HUDEP-2 (cell line): ENCODE measurements at regions not wholly inside any gene's neighbourhood (a gene's known extent, or its start where the extent isn't known, plus 50 kb on each side); places are given as distances from the start of the nearest gene placed in this dataset.
A peak's percentile ranks its signal among the peaks of the same experiment; 100 is the strongest.

Source experiments
- DNase-seq, 76 experiments: peaks; one replicate each; lab custom pipeline; 2025; ENCODE audit not compliant: unreplicated experiment in 76 of 76; lab: John Stamatoyannopoulos, UW

DNA sequence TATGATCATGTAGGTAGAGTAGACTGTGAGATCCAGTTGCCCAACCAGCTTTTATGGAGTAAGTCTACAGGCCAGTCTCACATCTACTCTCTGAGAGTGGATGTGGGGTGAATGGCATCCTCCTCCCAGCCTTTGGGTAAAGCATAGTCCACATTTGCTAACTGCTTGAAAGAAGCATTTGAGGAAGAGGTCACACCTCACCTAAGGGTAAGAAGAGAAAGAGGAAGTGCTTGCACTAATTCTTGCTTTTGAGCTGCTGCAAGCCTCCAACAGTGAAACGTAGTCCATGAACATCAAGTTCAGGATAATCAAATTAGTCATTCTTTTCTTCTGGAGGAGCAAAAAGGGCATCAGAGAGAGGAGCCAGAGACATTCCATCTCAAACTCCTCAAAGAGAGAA lies 93.9 kb upstream of the AGR3 start:
- no peak for DNase-seq

DNA sequence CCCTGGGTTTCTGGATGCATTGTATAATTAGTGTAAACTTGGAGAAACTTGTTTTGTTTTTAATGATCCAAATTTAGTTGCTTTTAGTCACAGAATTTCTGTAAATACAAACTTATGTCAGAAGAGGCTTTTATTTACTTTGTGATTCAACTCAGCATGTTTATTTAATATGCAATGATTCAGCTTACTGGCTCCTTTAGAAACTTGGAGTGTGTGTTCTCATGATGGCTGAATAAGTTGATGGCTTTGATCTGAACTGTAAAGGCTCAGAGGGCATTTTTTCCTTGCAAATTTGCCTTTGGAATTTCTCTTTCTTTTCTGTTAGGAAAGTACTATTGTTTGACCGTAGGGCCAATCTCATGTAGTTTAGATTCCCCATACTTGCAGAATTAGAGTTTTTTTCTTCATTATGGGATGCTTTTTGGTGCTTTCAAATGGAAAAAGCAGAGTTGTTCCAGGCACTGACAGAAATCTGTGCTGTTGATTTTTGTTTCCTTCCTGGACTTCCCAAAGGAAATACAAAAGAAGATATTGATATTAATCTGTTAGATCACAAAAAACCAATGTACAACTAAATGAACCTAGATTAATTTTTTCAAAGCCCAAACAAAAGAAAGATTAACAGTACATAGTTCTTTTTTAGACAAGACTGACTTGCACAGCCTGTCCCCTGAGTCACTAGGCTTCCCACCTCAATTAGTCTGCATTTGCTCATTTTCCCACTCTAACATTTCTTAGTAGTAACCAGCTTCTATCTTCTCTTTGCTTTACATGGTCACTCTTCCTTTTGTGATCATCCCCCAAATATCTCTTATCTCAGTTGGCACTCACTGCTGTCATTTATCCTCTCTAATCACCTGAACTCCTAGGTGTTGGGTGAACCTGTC lies 96.8 kb upstream of the AGR3 start:
- no peak for DNase-seq

DNA sequence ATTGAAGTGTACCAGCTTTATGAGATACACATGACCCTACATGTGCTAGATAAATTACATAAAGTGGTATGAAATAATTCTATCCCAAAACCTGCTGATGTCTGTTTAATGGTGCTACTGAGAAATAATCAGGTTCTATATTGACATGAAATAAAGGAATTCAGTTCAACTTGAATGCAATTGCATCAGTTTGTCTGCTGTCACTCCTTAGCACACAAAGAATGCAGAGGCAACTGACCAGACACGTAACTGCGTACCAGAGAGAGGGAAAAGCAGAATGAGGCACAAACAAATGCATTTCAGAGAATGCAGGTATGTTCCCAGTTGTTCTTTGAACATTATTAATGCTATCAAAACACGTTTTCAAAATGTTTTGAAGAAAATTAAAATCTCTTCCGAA lies 98.8 kb upstream of the AGR3 start:
- no peak for DNase-seq

DNA sequence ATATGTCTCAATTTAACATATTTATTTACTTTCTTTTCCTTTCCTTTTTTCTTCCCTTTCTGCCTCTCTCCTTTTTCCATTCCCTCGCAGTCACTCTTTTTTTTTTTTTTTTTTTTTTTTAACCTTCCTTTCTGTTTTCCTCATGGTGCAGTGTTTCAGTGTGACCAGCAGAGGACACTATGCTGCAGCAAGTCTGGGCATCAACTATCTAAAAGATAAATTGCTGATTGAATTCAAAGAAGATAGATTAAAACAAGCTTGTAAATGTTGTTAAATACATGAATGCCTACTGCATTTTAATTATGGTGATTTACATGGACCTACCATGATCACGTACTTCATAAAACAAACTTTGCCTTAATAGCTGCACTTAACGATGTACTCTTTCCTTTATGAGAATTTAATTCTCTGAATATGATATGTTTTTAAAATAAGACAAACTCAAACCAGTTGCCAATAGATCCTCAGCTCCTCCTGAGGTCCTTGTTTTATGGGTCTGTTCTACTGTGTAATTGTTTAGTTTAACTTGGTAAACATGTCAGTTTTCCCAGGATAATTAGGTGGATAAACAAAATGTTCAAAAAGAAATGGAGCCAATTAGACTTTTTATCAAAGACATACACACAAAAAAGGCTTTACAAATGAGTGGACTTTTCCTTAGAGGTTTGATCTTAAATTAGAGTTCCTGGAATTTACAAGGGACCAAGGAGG lies 101.0 kb upstream of the AGR3 start:
- peak in 15 of 76 experiments; percentile 1 to 27 (median 14) for DNase-seq

DNA sequence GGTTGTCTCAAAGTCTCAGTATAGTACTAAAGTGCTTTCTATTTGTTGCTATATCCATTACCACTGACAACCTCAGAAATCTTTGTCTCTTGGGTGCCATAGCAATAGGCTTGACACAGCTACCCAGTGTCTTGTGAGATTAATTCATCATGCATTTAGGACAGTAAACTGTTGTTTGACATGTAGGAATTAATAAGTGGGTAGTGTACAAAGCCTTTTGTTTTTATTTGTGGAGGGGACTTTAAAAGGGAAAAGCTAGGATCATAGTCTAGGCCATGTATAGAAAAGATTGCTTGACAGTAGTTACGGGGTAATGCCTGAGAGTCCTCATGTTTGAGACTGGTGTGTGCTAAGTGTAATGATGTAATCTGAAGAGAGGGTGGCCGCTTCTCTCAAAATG lies 102.6 kb upstream of the AGR3 start:
- no peak for DNase-seq

DNA sequence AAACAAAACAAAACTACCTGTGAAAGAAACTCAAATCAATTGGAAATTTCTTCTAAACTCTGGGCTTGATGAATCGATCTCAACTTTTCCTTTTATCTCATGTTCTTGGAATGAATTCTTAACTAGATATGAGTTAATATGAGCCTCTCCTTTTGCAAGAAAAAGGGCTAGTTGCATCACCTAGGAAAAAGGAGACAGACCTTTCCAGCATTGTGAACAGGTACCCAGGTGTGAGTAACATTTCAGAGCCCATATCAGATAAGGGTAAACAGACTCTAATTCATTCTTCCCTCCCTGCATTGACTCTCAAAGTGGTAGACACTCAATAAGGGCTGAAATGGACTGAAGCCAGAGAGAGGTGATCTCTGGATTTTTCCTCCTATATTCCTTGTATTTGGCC lies 103.8 kb upstream of the AGR3 start:
- DNase-seq: no peak

DNA sequence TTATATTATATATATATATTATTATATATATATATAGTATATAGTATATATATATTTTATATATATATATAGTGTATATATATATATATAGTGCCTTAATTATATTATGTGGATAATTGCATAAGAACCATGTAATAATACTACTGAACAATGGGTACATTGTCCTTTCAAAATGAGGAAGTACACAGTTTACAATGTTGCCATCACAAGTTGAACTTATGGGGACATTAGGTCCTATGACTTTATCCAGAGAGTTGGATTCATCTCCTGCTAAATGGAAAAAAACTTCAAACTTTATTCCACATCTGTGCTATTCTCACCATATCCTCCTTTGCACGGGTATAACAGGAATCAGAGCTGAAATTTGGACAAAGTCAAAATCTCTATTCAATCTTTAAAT lies 105.0 kb upstream of the AGR3 start:
- no peak for DNase-seq

DNA sequence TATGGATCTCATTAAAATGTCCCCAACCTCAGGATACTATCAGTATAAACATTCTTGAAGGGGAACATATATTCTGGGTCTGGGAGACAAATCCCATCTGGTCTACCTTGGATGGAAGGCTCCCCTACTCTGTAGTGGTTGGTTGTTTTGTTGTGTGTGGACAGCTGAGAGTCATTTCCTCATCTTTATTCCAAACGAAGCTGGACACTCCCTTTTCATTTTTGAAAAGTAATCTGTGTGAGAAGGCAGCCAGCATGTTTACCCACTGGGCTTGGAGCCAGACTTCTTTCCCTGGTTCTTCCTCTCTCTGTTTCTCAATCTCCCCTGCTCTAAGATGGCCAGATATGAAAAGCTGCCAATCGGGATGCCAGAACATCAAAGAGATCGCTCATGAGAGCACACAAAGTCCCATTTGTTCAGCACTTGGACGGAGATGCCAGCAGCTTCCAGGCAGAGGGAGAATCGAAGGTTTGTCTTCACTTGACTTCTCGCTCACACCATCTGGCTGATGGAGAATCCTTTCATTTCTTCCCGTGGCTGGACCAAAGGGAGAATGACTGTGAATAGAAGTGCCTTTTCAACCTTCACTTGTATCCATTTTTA lies 108.1 kb upstream of the AGR3 start:
- DNase-seq: no peak

DNA sequence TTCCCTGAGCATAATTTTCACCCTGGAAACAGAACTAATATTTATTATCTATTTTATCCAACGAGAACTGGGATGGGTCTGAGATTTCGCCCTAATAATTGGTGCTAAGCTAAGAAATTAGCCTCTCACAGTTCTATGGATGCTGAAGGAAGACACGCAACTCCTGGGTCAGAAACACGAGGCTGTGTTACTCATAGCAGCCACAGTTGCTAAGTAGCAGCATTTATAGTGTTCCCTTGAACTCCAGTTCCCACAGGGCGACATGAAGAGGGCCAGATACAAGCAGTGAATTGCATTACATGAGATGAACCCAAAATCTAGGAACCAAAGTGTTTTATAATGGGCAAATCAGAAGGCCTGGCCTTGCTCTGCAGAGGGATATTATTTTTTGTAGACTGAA lies 109.8 kb upstream of the AGR3 start:
- DNase-seq: no peak

DNA sequence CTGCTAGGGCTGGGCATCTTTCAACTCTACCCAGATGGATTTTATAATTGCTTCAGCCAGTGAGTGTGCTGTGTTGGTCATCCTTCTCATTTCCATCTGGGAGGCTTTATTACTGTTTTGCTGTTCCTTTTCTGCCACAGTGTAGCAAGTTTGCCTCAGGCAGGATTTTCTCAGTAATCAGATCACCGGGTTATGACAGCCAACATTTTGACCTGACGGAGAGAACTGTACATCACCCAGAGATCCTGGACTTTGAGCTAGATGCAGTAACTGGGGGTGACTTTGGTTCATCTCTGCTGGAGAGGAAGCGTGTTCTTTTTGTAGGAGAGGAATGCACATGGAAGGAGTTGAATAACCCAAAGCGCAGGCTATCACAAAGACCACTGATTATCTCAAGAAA lies 111.8 kb upstream of the AGR3 start:
- no peak for DNase-seq

DNA sequence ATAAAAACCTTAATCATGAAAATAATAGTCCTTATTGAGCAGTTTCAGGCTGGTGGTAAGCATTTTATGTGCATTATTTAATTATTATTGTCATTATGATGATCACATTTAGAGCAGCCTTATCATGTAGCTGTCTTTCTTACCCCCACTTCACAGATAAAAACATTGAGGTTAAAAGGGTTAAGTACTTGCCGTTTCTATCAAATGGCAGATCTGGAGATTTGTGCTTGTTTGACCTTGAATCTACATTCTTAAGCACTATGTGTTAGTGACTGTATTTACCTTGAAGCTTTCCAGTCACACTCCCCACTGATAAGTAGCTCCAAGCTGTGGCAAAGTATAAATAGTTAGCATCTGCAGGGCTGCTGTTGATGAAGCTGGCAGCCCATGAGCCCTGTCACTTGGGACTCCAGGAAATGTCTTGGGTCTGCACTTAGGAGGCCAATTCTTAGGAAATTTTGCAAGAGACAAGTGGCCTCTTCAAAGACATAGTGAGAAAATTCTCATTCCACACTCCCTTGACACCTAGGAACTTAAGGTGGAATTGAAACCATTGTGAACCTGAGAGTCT lies 116.8 kb upstream of the AGR3 start:
- DNase-seq: no peak

DNA sequence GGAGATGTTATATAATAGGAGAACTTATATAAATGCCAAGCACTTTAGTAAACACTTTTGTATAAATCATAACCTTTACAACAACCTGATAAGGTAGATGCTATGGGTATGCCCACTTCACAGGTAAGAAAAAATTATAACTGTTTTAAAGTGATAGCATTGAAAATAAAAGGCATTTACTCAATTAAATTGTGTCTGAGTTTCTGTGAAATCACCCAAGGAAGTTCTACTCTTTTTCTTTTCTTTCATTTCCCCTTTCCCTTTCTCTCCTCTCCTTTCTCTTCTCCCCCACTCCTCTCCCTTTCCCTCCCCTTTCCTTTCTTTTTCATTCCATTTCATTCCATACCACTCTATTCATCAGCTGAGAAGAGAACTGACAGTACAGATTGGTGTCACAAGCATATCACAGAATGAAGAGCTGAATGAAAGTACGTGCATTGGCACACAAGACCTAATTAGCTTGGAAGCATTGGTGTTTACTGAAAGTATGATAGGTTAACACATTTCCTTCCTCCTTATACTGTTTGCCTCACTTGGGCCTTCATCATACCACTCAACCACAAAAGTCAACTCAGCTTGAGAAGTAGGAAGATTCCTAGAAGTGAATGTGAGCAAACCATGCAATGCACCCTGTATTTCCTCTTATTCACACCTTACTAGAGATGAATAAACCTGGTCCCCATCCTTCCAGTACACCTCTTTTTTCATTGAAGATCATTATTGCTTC lies 117.9 kb upstream of the AGR3 start:
- no peak for DNase-seq

DNA sequence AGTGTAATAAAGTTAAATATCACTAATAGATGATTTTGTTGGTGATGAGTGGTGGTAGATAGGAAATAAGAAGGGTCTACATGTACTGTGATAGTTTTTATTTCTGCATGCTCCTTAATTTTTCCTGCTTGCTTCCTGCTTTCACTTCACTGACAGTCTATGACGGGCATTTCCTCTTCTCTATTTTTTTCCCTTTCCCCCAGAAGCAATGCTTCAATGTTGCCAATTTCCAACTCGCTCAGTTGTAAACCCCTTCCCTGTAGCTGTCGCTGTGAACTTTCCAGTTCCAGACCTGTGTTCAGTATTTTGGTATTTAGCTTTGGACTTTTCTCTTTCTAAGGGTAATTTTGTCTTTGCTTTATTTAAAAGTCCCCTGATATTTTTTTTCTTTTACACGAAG lies 123.5 kb upstream of the AGR3 start:
- no peak for DNase-seq

DNA sequence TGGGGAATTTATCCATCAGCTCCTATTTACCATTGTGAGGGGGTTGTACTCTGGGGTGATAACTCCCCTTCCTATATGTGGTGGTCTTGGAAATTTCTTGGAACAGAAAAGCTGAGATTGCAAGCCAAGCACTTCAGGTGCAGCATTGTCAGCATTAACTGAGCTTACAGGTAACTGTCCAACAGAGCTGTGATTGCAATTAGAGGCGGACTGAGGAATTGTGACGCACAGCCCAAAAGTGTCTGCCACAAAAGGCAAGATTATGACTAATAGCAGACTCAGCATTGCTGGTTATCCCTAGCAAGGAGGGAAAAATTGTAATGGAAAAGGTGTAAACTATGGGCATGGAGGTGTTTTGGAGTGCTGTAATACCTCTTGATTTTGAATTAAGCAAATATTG lies 126.1 kb upstream of the AGR3 start:
- no peak for DNase-seq

DNA sequence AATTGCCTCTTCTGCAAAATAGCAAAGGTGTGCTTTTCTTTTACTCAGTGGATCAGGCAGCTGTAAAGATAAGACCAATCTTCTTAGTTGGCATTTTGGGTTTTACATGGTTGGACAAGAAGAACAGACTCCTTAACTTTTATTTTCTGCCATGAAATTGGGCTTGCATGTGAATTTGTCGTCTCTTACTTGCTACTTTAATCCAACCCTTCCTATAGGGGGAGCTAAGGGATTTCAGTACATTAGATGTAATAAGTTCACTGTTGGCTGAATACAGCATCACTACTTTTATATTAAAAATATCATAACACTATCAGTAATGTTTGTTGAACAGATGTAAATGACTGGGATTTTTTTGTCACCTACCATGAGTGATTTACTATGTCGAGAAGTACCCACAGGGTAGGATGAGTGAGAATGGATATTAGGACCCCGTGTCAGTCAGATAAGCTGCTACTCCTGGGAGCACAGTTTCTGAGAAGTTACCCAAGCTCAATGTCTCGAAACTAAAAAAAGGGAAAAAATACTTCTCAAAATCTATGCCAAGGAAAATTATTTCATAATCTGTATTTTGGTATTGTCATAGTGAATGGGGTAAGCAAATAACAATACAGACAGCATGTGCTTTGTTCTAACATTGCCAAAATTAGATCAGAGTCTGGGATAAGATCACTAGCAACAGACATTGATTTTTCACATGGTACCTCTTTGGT lies 127.4 kb upstream of the AGR3 start:
- DNase-seq: peak in 4 of 76 experiments; percentile 2 to 5 (median 4)

DNA sequence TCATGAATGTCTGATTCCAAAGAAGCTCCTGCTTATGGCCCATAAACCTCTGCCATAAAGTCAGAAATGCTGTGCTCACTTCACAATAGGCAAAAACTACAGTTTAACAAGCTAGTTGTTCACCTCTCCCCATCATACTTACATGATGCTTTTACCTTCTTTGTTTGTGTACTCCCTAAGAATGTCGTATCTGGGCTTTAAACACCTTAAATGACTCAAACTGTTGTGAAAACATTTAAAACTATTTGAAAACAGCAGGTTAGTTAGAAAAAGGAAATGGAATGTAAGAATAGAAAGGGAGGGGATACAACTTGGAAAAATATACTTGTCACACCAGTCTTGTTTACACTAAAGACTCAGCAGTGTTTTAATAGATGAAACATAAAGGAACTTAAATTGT lies 128.2 kb upstream of the AGR3 start:
- DNase-seq: no peak

DNA sequence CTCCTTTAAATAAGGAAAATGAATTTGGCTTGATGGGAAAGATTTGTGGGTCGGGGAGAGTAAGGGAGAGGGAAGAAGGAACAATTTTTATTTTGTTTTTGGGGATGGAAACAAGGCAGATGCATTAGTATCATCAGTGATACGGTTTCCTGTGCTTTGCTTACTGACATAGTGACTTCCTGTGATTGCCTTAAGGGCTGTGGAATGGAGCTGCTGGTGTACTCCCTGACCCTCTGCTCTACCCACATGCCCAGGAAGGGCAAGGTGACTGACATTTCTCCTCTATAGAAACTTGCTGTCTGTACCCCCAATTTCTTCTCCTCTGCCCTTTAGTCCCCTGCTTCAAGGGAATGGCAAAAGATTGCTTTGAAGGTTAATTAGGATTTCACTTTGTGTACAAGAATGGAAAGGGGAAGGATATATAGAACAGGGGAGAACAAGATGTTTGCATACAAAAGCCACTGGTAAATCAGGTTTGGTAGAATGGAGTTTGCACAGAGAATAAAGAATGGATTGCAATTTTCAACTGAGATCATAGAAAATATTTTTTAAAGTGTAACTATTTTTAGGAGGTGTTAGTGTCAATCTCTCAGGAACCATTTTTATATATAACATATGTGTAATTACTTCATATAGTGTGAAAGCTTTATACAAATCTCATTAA lies 129.0 kb upstream of the AGR3 start:
- DNase-seq: no peak

DNA sequence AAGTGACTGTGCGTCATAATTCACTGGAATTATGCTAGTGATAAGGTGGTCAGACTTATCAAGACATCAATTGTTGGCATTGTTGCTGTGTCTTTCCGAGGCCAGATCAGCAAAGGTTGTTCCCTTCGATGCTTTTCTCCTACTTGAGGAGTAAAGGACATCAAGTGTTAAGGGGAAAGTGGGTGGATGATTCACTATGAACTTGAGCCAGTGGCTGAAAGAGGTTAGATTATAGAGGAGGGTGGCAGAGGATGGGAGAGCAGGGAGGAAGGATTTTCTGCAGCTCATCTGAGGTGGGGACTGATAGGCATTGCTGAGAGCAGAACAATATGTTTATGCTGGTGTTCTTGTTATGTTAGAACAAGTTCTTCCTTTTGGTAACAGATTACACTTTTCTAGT lies 131.4 kb upstream of the AGR3 start:
- no peak for DNase-seq

DNA sequence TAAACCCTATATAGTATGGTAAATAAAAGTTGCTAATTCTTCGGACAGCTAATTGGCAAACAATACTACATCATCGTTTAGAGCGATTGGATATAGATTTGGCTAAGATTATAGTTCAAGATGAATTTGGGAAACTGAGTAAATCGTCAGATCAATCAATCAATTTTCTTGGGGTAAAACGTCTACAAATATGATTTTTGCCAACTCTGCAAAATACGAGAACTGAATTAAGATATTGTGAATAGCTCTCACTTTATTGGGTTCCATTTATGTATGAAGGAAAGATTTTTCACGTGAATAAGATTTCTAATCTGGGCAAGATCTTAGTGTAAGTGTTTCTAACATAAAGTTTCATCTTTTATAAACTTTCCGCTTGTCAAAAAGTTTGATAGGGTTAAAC lies 132.9 kb upstream of the AGR3 start:
- DNase-seq: no peak

DNA sequence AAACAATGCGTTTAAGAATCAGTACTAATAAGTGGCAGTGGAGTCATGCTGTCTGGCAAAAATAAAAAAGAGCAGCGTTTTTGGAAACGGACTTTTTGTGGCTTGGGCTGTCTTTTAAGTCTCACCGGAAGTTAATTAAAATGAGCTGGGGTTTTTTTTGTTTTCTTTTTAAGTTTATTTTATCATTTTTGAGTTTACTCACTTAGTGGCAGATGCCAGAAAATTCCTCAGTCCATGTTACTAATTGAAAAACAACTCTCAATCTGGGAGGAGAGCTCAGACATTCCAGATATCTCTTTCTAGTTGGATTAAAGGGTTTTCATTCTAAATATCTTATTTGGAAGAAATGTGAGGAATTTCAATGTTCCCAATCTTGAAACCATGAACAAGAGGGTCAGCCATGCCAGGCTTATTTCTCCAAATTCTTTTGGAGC lies 133.8 kb upstream of the AGR3 start:
- DNase-seq: no peak
